GM23248 (cell line): ENCODE measurements at regions not wholly inside any gene's neighbourhood (a gene's known extent, or its start where the extent isn't known, plus 50 kb on each side); places are given as distances from the start of the nearest gene placed in this dataset.

Source experiments
- EZH2 ChIP-seq: fragments of 200-600 bp; sonication (generic); IDR thresholded peaks from 2 replicates; pipeline ENCODE4 v1.6.1; 2018; ENCODE audit warnings: antibody characterized with exemption, mild to moderate bottlenecking; ENCODE audit not compliant: insufficient read depth, poor library complexity, severe bottlenecking
- EZH2phosphoT487 ChIP-seq: fragments of 200-600 bp; sonication (generic); IDR thresholded peaks from 2 replicates; pipeline ENCODE4 v1.6.1; 2018; ENCODE audit warnings: antibody characterized with exemption, moderate library complexity, mild to moderate bottlenecking, low read depth; ENCODE audit not compliant: insufficient read depth

GRCh38 chr2:136191041-136191440, 73.1 kb upstream of the CXCR4 start:
- TF ChIP-seq EZH2 = no peak
- no peak for TF ChIP-seq EZH2phosphoT487
